ENCODE measurements at regions not wholly inside any gene's neighbourhood (a gene's known extent, or its start where the extent isn't known, plus 50 kb on each side); places are given as distances from the start of the nearest gene placed in this dataset.
"Not testable (repeated sequence)": the region's sequence is repeated elsewhere in the genome, so short reads cannot be mapped to it uniquely, and the experiment has no call there.

- DNase-seq = no peak
- no peak for TF ChIP-seq GATA1 (IDR thresholded peaks at IDR 0.05; ENCODE audit: low read depth, low read length)
- no peak for TF ChIP-seq POLR2A (IDR thresholded peaks at IDR 0.05; ENCODE audit: low read length)
Observed at GRCh38 chr7:106537119-106537518, 123.8 kb downstream of the CCDC71L start.

GRCh38 chr7:106536079-106536478 is 124.9 kb downstream of the CCDC71L start:
- no peak for DNase-seq
- TF ChIP-seq GATA1 (IDR thresholded peaks at IDR 0.05; ENCODE audit: low read depth, low read length) (no peak), POLR2A (IDR thresholded peaks at IDR 0.05; ENCODE audit: low read length) (no peak)

GRCh38 chr7:106535234-106535932 is 125.6 kb downstream of the CCDC71L start:
- TF ChIP-seq GATA1 (IDR thresholded peaks at IDR 0.05; ENCODE audit: low read depth, low read length) = no peak
- no peak for TF ChIP-seq POLR2A (IDR thresholded peaks at IDR 0.05; ENCODE audit: low read length)
- no peak for DNase-seq

GRCh38 chr7:106534271-106534846 is 126.6 kb downstream of the CCDC71L start:
- TF ChIP-seq GATA1 (IDR thresholded peaks at IDR 0.05; ENCODE audit: low read depth, low read length) (no peak), POLR2A (IDR thresholded peaks at IDR 0.05; ENCODE audit: low read length) (no peak)
- no peak for DNase-seq

GRCh38 chr7:106530183-106530582 is 130.8 kb downstream of the CCDC71L start:
- DNase-seq = not testable (repeated sequence)

- DNase-seq = not testable (repeated sequence)
Observed at GRCh38 chr7:106526617-106527016, 134.3 kb downstream of the CCDC71L start.

GRCh38 chr7:106524690-106525059 is 136.3 kb downstream of the CCDC71L start:
- DNase-seq = no peak
- no peak for TF ChIP-seq GATA1 (IDR thresholded peaks at IDR 0.05; ENCODE audit: low read depth, low read length)
- TF ChIP-seq POLR2A (IDR thresholded peaks at IDR 0.05; ENCODE audit: low read length) = no peak

- no peak for DNase-seq
- TF ChIP-seq POLR2A (IDR thresholded peaks at IDR 0.05; ENCODE audit: low read length) = no peak
- no peak for TF ChIP-seq GATA1 (IDR thresholded peaks at IDR 0.05; ENCODE audit: low read depth, low read length)
Observed at GRCh38 chr7:106523482-106523881, 137.5 kb downstream of the CCDC71L start.

GRCh38 chr7:106522696-106523095 is 138.3 kb downstream of the CCDC71L start:
- TF ChIP-seq GATA1 (IDR thresholded peaks at IDR 0.05; ENCODE audit: low read depth, low read length) (no peak), POLR2A (IDR thresholded peaks at IDR 0.05; ENCODE audit: low read length) (no peak)
- DNase-seq = no peak

GRCh38 chr7:106521541-106521940 is 139.4 kb downstream of the CCDC71L start:
- no peak for TF ChIP-seq GATA1 (IDR thresholded peaks at IDR 0.05; ENCODE audit: low read depth, low read length)
- no peak for TF ChIP-seq POLR2A (IDR thresholded peaks at IDR 0.05; ENCODE audit: low read length)

GRCh38 chr7:106520962-106521514 is 139.9 kb downstream of the CCDC71L start:
- no peak for DNase-seq
- no peak for TF ChIP-seq POLR2A (IDR thresholded peaks at IDR 0.05; ENCODE audit: low read length)
- no peak for TF ChIP-seq GATA1 (IDR thresholded peaks at IDR 0.05; ENCODE audit: low read depth, low read length)

More at GRCh38 chr7:106521541-106521940, 139.4 kb downstream of the CCDC71L start:
- DNase-seq = no peak

- no peak for DNase-seq
- TF ChIP-seq GATA1 (IDR thresholded peaks at IDR 0.05; ENCODE audit: low read depth, low read length) (no peak), POLR2A (IDR thresholded peaks at IDR 0.05; ENCODE audit: low read length) (no peak)
Observed at GRCh38 chr7:106518967-106519366, 142.0 kb downstream of the CCDC71L start.

- no peak for DNase-seq
- TF ChIP-seq GATA1 (IDR thresholded peaks at IDR 0.05; ENCODE audit: low read depth, low read length) (no peak), POLR2A (IDR thresholded peaks at IDR 0.05; ENCODE audit: low read length) (no peak)
Observed at GRCh38 chr7:106518239-106518638, 142.7 kb downstream of the CCDC71L start.

GRCh38 chr7:106517508-106517907 is 143.4 kb downstream of the CCDC71L start:
- TF ChIP-seq GATA1 (IDR thresholded peaks at IDR 0.05; ENCODE audit: low read depth, low read length) = no peak
- TF ChIP-seq POLR2A (IDR thresholded peaks at IDR 0.05; ENCODE audit: low read length) = no peak
- DNase-seq = no peak

GRCh38 chr7:106515321-106515720 is 145.6 kb downstream of the CCDC71L start:
- no peak for DNase-seq
- TF ChIP-seq GATA1 (IDR thresholded peaks at IDR 0.05; ENCODE audit: low read depth, low read length) = no peak
- TF ChIP-seq POLR2A (IDR thresholded peaks at IDR 0.05; ENCODE audit: low read length) = no peak

All from erythroblast (primary cell).